IMR-90 (cell line): ENCODE measurements at regions not wholly inside any gene's neighbourhood (a gene's known extent, or its start where the extent isn't known, plus 50 kb on each side); places are given as distances from the start of the nearest gene placed in this dataset.

Experiments used
- ATAC-seq: fragments of 200-7000 bp; cut with Tn5 transposase; 2 replicates; pipeline ENCODE4 v1.9.1; 2020; ENCODE audit warnings: low read depth, mild to moderate bottlenecking, moderate library complexity
- BruUV-seq: library from RNA; stranded (reverse); fragments of 400-500 nt; replicated peaks from 2 replicates; lab custom pipeline; 2021; lab: Mats Ljungman, UMichigan
- CTCF ChIA-PET: fragments of 300-600 bp; formaldehyde crosslinking; extraction: SDS; loops from one replicate; lab custom pipeline; 2021; ENCODE audit warnings: antibody characterized with exemption; lab: Yijun Ruan, JAX
- POLR2A ChIA-PET: fragments of 300-600 bp; sonication (Branson Sonifier 250); formaldehyde crosslinking; loops from one replicate; lab custom pipeline; 2022; ENCODE audit warnings: antibody characterized with exemption; ENCODE audit not compliant: unreplicated experiment; lab: Charles Lee
- DNase-seq: peaks from one replicate; pipeline ENCODE4 v3.0.0; 2013
- H2AFZ ChIP-seq: replicated peaks from 2 replicates; pipeline ENCODE3; 2013; ENCODE audit warnings: low read length, mild to moderate bottlenecking; ENCODE audit not compliant: poor library complexity
- H2AK5ac ChIP-seq: 2 replicates; pipeline ENCODE4 v1.6.1; 2013; ENCODE audit warnings: low read depth, low read length, inconsistent platforms
- H2AK9ac ChIP-seq: replicated peaks from 2 replicates; pipeline ENCODE3; 2013; ENCODE audit warnings: mild to moderate bottlenecking, low read depth, low read length, moderate library complexity; ENCODE audit not compliant: poor library complexity
- H2BK120ac ChIP-seq: 2 replicates; pipeline ENCODE4 v1.6.1; 2013; ENCODE audit warnings: low read depth, low read length, inconsistent platforms
- H2BK15ac ChIP-seq: 3 replicates; pipeline ENCODE4 v1.6.1; 2013; ENCODE audit warnings: low read depth, low read length, inconsistent platforms
- H2BK20ac ChIP-seq: 2 replicates; pipeline ENCODE4 v1.6.1; 2013; ENCODE audit warnings: low read depth, mild to moderate bottlenecking, inconsistent platforms, low read length, moderate library complexity
- H2BK5ac ChIP-seq: 2 replicates; pipeline ENCODE4 v1.6.1; 2013; ENCODE audit warnings: mild to moderate bottlenecking, low read depth, low read length, inconsistent platforms; ENCODE audit not compliant: poor library complexity, severe bottlenecking
- H3K14ac ChIP-seq: replicated peaks from 2 replicates; pipeline ENCODE4 v1.6.1; 2013; ENCODE audit warnings: low read depth, low read length, inconsistent platforms
- H3K18ac ChIP-seq: 2 replicates; pipeline ENCODE4 v1.6.1; 2013; ENCODE audit warnings: low read depth, low read length, control low read depth
- H3K23ac ChIP-seq: 2 replicates; pipeline ENCODE4 v1.6.1; 2013; ENCODE audit warnings: low read depth, low read length, inconsistent platforms
- H3K27ac ChIP-seq: 2 replicates; pipeline ENCODE4 v1.5.1; 2013; ENCODE audit warnings: mild to moderate bottlenecking, control low read depth, low read length; ENCODE audit not compliant: insufficient read depth
- H3K27me3 ChIP-seq: 2 replicates; pipeline ENCODE4 v1.6.1; 2013; ENCODE audit warnings: low read length; ENCODE audit not compliant: control insufficient read depth, insufficient read depth
- H3K36me3 ChIP-seq: 2 replicates; pipeline ENCODE4 v1.6.1; 2013; ENCODE audit warnings: low read length, mixed read lengths; ENCODE audit not compliant: control insufficient read depth, insufficient read depth
- H3K4ac ChIP-seq: 2 replicates; pipeline ENCODE4 v1.6.1; 2013; ENCODE audit warnings: low read depth, low read length, inconsistent platforms
- H3K4me1 ChIP-seq: 2 replicates; pipeline ENCODE4 v1.6.1; 2013; ENCODE audit warnings: low read length, mixed read lengths; ENCODE audit not compliant: control insufficient read depth, insufficient read depth
- H3K4me2 ChIP-seq: 2 replicates; pipeline ENCODE4 v1.6.1; 2013; ENCODE audit warnings: low read depth, mild to moderate bottlenecking, control low read depth, low read length, moderate library complexity
- H3K4me3 ChIP-seq: 2 replicates; pipeline ENCODE4 v1.5.1; 2013; ENCODE audit warnings: low read depth, mild to moderate bottlenecking, control low read depth, low read length, moderate library complexity; ENCODE audit not compliant: insufficient read depth
- H3K56ac ChIP-seq: 2 replicates; pipeline ENCODE4 v1.6.1; 2013; ENCODE audit warnings: low read length, inconsistent platforms; ENCODE audit not compliant: insufficient read depth; ENCODE audit errors: extremely low read depth
- H3K79me1 ChIP-seq, 2 experiments: 2 replicates each; pipeline ENCODE4 v1.6.1; 2013; ENCODE audit warnings: low read length in 2 of 2, inconsistent platforms in 1 of 2, low read depth in 1 of 2
- H3K9ac ChIP-seq: 2 replicates; pipeline ENCODE4 v1.6.1; 2013; ENCODE audit warnings: low read depth, low read length, control low read depth
- H3K9me1 ChIP-seq: 2 replicates; pipeline ENCODE4 v1.6.1; 2013; ENCODE audit warnings: low read length, inconsistent platforms; ENCODE audit not compliant: insufficient read depth
- H3K9me3 ChIP-seq: 2 replicates; pipeline ENCODE4 v1.6.1; 2013; ENCODE audit warnings: low read length; ENCODE audit not compliant: control insufficient read depth, insufficient read depth
- H4K20me1 ChIP-seq: 2 replicates; pipeline ENCODE4 v1.6.1; 2013; ENCODE audit warnings: low read length, inconsistent platforms; ENCODE audit not compliant: insufficient read depth
- H4K5ac ChIP-seq: 2 replicates; pipeline ENCODE4 v1.6.1; 2013; ENCODE audit warnings: mild to moderate bottlenecking, low read depth, low read length, control low read depth
- H4K8ac ChIP-seq, 2 experiments: 2 replicates each; pipeline ENCODE4 v1.6.1; 2013; ENCODE audit warnings: low read depth in 2 of 2, low read length in 2 of 2, control low read depth in 1 of 2, inconsistent platforms in 1 of 2
- H4K91ac ChIP-seq: 2 replicates; pipeline ENCODE4 v1.6.1; 2013; ENCODE audit warnings: low read depth, low read length, inconsistent platforms; ENCODE audit not compliant: insufficient read depth
- BHLHE40 ChIP-seq: fragments of 150-350 bp; IDR thresholded peaks from 2 replicates; pipeline ENCODE4 v1.6.1; 2016; ENCODE audit warnings: mild to moderate bottlenecking, low read depth, low read length
- CEBPB ChIP-seq: IDR thresholded peaks from 2 replicates; pipeline ENCODE4 v1.6.1; 2012; ENCODE audit warnings: low read depth, low read length, improper control_type of control experiment
- ELK1 ChIP-seq: fragments of 150-350 bp; IDR thresholded peaks from 2 replicates; pipeline ENCODE4 v1.6.1; 2016; ENCODE audit warnings: low read depth, mild to moderate bottlenecking, low read length, moderate library complexity, borderline replicate concordance
- FOS ChIP-seq: fragments of 150-350 bp; IDR thresholded peaks from 2 replicates; pipeline ENCODE4 v1.6.1; 2016; ENCODE audit warnings: low read depth, low read length
- MAFK ChIP-seq: IDR thresholded peaks from 2 replicates; pipeline ENCODE4 v1.6.1; 2012; ENCODE audit warnings: low read depth, low read length, improper control_type of control experiment
- MAZ ChIP-seq: IDR thresholded peaks from 2 replicates; pipeline ENCODE4 v1.6.1; 2012; ENCODE audit warnings: low read depth, mild to moderate bottlenecking, low read length, improper control_type of control experiment, moderate library complexity, borderline replicate concordance
- MXI1 ChIP-seq: IDR thresholded peaks from 2 replicates; pipeline ENCODE4 v1.6.1; 2012; ENCODE audit warnings: low read depth, mild to moderate bottlenecking, low read length, moderate library complexity, borderline replicate concordance
- NFE2L2 ChIP-seq: fragments of 150-350 bp; IDR thresholded peaks from 2 replicates; pipeline ENCODE4 v1.6.1; 2016; ENCODE audit warnings: low read depth, mild to moderate bottlenecking, low read length
- POLR2A ChIP-seq: IDR thresholded peaks from 2 replicates; pipeline ENCODE4 v1.6.1; 2012; ENCODE audit warnings: mild to moderate bottlenecking, low read depth, low read length
- RAD21 ChIP-seq: IDR thresholded peaks from 2 replicates; pipeline ENCODE4 v1.6.1; 2012; ENCODE audit warnings: low read length, improper control_type of control experiment
- RCOR1 ChIP-seq: IDR thresholded peaks from 2 replicates; pipeline ENCODE4 v1.6.1; 2012; ENCODE audit warnings: mild to moderate bottlenecking, low read length, improper control_type of control experiment; ENCODE audit not compliant: insufficient replicate concordance
- RFX5 ChIP-seq: IDR thresholded peaks from 2 replicates; pipeline ENCODE4 v1.8.0; 2012; ENCODE audit warnings: low read depth, mild to moderate bottlenecking, low read length, moderate library complexity
- SMC3 ChIP-seq: fragments of 150-350 bp; IDR thresholded peaks from 2 replicates; pipeline ENCODE4 v1.6.1; 2016; ENCODE audit warnings: low read depth, mild to moderate bottlenecking, antibody characterized with exemption, low read length, moderate library complexity
- WGBS, 2 experiments: methylation state at CpG; one replicate each; pipeline versions ENCODE4 v1.1.5 to v1.1.7; 2013; ENCODE audit warnings: missing lambda C conversion rate in 2 of 2; ENCODE audit not compliant: insufficient read length in 1 of 2; ENCODE audit errors: extremely low coverage in 2 of 2; 5-methylcytosine and 5-hydroxymethylcytosine counted together
- dilution Hi-C: fragments of 300-500 bp; cut with HindIII; formaldehyde crosslinking; loops from one replicate; pipeline ENCODE4 v1.14.3; 2018; ENCODE audit warnings: low sequenced_read_pairs; ENCODE audit not compliant: unreplicated experiment
- in situ Hi-C: fragments of 300-500 bp; cut with MboI; formaldehyde crosslinking; loops from 3 replicates; pipeline ENCODE4 v1.14.3; 2019; ENCODE audit warnings: low sequenced_read_pairs, inconsistent platforms, mixed read lengths
- intact Hi-C: fragments of 100-400 bp; cut with micrococcal nuclease; formaldehyde crosslinking; loops from 2 replicates; pipeline ENCODE4 v1.10.0; 2022
- TF ChIP-seq, protein P1 (sequence below): conservative IDR thresholded peaks from 2 replicates; pipeline ENCODE4 v1.5.1; 2012; ENCODE audit warnings: mild to moderate bottlenecking, low read depth, low read length, improper control_type of control experiment

GRCh38 chr10:57482259-57482658 lies 785.4 kb downstream of the IPMK start:
- Histone ChIP-seq H4K8ac (no peak overlapping the region), H3K4me2 (no peak overlapping the region), H2AK9ac (no peak overlapping the region), H3K4me1 (no peaks in the 10 kb centered on the region), H2BK15ac (no peak overlapping the region), H2AK5ac (no peak overlapping the region), H4K5ac (no peak overlapping the region), H2AFZ (no peak overlapping the region), H3K4me3 (no peak overlapping the region), H3K9me1 (no peaks in the 10 kb centered on the region), H3K9me3 (peaks cover 7% of the 10 kb centered on the region), H2BK120ac (no peak overlapping the region), H3K79me1 (no peaks in the 10 kb centered on the region), H2BK20ac (no peak overlapping the region), H4K20me1 (no peaks in the 10 kb centered on the region), H3K27me3 (no peaks in the 10 kb centered on the region), H3K23ac (no peak overlapping the region), H4K91ac (no peak overlapping the region), H3K9ac (no peak overlapping the region), H3K36me3 (no peaks in the 10 kb centered on the region), H2BK5ac (no peak overlapping the region), H3K27ac (no peak overlapping the region), H3K4ac (no peak overlapping the region), H3K14ac (no peak overlapping the region), H3K18ac (no peak overlapping the region), H3K56ac (no peak overlapping the region)
- DNase-seq, result no peak
- ATAC-seq, result no peak
- no CpG with 5 or more reads among the region's 1 CpG for WGBS, 2 experiments
- TF ChIP-seq MXI1 (no peak), MAZ (no peak), RFX5 (no peak), NFE2L2 (no peak), FOS (no peak), CEBPB (no peak), ELK1 (no peak), SMC3 (no peak), RAD21 (no peak), BHLHE40 (no peak), POLR2A (no peak), MAFK (no peak), RCOR1 (no peak)
- TF ChIP-seq, protein P1, sequence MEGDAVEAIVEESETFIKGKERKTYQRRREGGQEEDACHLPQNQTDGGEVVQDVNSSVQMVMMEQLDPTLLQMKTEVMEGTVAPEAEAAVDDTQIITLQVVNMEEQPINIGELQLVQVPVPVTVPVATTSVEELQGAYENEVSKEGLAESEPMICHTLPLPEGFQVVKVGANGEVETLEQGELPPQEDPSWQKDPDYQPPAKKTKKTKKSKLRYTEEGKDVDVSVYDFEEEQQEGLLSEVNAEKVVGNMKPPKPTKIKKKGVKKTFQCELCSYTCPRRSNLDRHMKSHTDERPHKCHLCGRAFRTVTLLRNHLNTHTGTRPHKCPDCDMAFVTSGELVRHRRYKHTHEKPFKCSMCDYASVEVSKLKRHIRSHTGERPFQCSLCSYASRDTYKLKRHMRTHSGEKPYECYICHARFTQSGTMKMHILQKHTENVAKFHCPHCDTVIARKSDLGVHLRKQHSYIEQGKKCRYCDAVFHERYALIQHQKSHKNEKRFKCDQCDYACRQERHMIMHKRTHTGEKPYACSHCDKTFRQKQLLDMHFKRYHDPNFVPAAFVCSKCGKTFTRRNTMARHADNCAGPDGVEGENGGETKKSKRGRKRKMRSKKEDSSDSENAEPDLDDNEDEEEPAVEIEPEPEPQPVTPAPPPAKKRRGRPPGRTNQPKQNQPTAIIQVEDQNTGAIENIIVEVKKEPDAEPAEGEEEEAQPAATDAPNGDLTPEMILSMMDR, result no peak
- in situ Hi-C loops, result no loop called here
- dilution Hi-C loops, result no loop called here
- intact Hi-C loops, result no loop called here
- BruUV-seq, result no TSS peak
- CTCF ChIA-PET, result no interaction called here
- POLR2A ChIA-PET, result no interaction called here
